ENCODE measurements at regions not wholly inside any gene's neighbourhood (a gene's known extent, or its start where the extent isn't known, plus 50 kb on each side); places are given as distances from the start of the nearest gene placed in this dataset.

- no peaks in the 10 kb centered on the region for H3K36me3 ChIP-seq (ENCODE audit: control insufficient read depth, low read length)
- no peaks in the 10 kb centered on the region for H3F3A ChIP-seq (ENCODE audit: control insufficient read depth, insufficient read depth)
- H3K9me2 ChIP-seq (replicated peaks; ENCODE audit: control insufficient read depth, low read length) = no peaks in the 10 kb centered on the region
- no peak for TF ChIP-seq CTCF (IDR thresholded peaks at IDR 0.05; ENCODE audit: low read depth, low read length, poor library complexity, severe bottlenecking)
- no peak for TF ChIP-seq EZH2phosphoT487 (IDR thresholded peaks at IDR 0.05; ENCODE audit: borderline replicate concordance, low read length)
- H3K27ac ChIP-seq (ENCODE audit: low read depth, low read length) = no peak overlapping the region
- H4K20me1 ChIP-seq (ENCODE audit: control insufficient read depth, insufficient read depth, low read depth, low read length) = no peaks in the 10 kb centered on the region
- no peaks in the 10 kb centered on the region for H3K9me3 ChIP-seq (ENCODE audit: control insufficient read depth, insufficient read depth, low read length)
- H3K4me3 ChIP-seq (ENCODE audit: low read length) = no peak overlapping the region
- H3K79me2 ChIP-seq (ENCODE audit: control insufficient read depth, low read length) = no peaks in the 10 kb centered on the region
- no peaks in the 10 kb centered on the region for H3K27me3 ChIP-seq (ENCODE audit: control insufficient read depth, low read length)
- H3K4me1 ChIP-seq (ENCODE audit: control insufficient read depth, low read length) = no peaks in the 10 kb centered on the region
- no peak overlapping the region for H3K4me2 ChIP-seq (ENCODE audit: low read length)
Measured at GRCh38 chr2:133633881-133634409, 65.7 kb upstream of the NCKAP5 start.

GRCh38 chr2:133635131-133635530, 66.9 kb upstream of the NCKAP5 start:
- TF ChIP-seq CTCF (IDR thresholded peaks at IDR 0.05; ENCODE audit: low read depth, low read length, poor library complexity, severe bottlenecking) (no peak), EZH2phosphoT487 (IDR thresholded peaks at IDR 0.05; ENCODE audit: borderline replicate concordance, low read length) (no peak)
- H3K4me1 ChIP-seq (ENCODE audit: control insufficient read depth, low read length) = no peaks in the 10 kb centered on the region
- H3K27me3 ChIP-seq (ENCODE audit: control insufficient read depth, low read length) = no peaks in the 10 kb centered on the region
- H4K20me1 ChIP-seq (ENCODE audit: control insufficient read depth, insufficient read depth, low read depth, low read length) = no peaks in the 10 kb centered on the region
- H3K9me2 ChIP-seq (replicated peaks; ENCODE audit: control insufficient read depth, low read length) = no peaks in the 10 kb centered on the region
- no peak overlapping the region for H3K4me3 ChIP-seq (ENCODE audit: low read length)
- H3K9me3 ChIP-seq (ENCODE audit: control insufficient read depth, insufficient read depth, low read length) = no peaks in the 10 kb centered on the region
- no peak overlapping the region for H3K27ac ChIP-seq (ENCODE audit: low read depth, low read length)
- H3K36me3 ChIP-seq (ENCODE audit: control insufficient read depth, low read length) = no peaks in the 10 kb centered on the region
- H3K4me2 ChIP-seq (ENCODE audit: low read length) = no peak overlapping the region
- H3F3A ChIP-seq (ENCODE audit: control insufficient read depth, insufficient read depth) = no peaks in the 10 kb centered on the region
- H3K79me2 ChIP-seq (ENCODE audit: control insufficient read depth, low read length) = no peaks in the 10 kb centered on the region

GRCh38 chr2:133636287-133636686, 68.0 kb upstream of the NCKAP5 start:
- no peak overlapping the region for H3K27ac ChIP-seq (ENCODE audit: low read depth, low read length)
- no peaks in the 10 kb centered on the region for H3K36me3 ChIP-seq (ENCODE audit: control insufficient read depth, low read length)
- H3K79me2 ChIP-seq (ENCODE audit: control insufficient read depth, low read length) = no peaks in the 10 kb centered on the region
- no peaks in the 10 kb centered on the region for H3K9me2 ChIP-seq (replicated peaks; ENCODE audit: control insufficient read depth, low read length)
- H3K4me3 ChIP-seq (ENCODE audit: low read length) = no peak overlapping the region
- no peaks in the 10 kb centered on the region for H4K20me1 ChIP-seq (ENCODE audit: control insufficient read depth, insufficient read depth, low read depth, low read length)
- no peak for TF ChIP-seq CTCF (IDR thresholded peaks at IDR 0.05; ENCODE audit: low read depth, low read length, poor library complexity, severe bottlenecking)
- TF ChIP-seq EZH2phosphoT487 (IDR thresholded peaks at IDR 0.05; ENCODE audit: borderline replicate concordance, low read length) = no peak
- H3F3A ChIP-seq (ENCODE audit: control insufficient read depth, insufficient read depth) = no peaks in the 10 kb centered on the region
- H3K27me3 ChIP-seq (ENCODE audit: control insufficient read depth, low read length) = no peaks in the 10 kb centered on the region; the same call in 1 of the 2 replicates
- no peak overlapping the region for H3K4me2 ChIP-seq (ENCODE audit: low read length)
- H3K4me1 ChIP-seq (ENCODE audit: control insufficient read depth, low read length) = no peaks in the 10 kb centered on the region
- no peaks in the 10 kb centered on the region for H3K9me3 ChIP-seq (ENCODE audit: control insufficient read depth, insufficient read depth, low read length)

Data from DOHH2 (cell line).